Loucy (cell line): ENCODE measurements at regions not wholly inside any gene's neighbourhood (a gene's known extent, or its start where the extent isn't known, plus 50 kb on each side); places are given as distances from the start of the nearest gene placed in this dataset.

Source experiments
- EZH2phosphoT487 ChIP-seq: fragments of 200-600 bp; IDR thresholded peaks from 2 replicates; pipeline ENCODE4 v1.6.1; 2018; ENCODE audit warnings: antibody characterized with exemption, mild to moderate bottlenecking, moderate library complexity, borderline replicate concordance
- TF ChIP-seq, protein P1 (sequence below): fragments of 200-600 bp; sonication (generic); conservative IDR thresholded peaks from 2 replicates; pipeline ENCODE4 v1.5.1; 2014; ENCODE audit warnings: mild to moderate bottlenecking, antibody characterized with exemption, low read length

GRCh38 chr14:98665007-98665406, 607.0 kb downstream of the BCL11B start:
- TF ChIP-seq, protein P1, sequence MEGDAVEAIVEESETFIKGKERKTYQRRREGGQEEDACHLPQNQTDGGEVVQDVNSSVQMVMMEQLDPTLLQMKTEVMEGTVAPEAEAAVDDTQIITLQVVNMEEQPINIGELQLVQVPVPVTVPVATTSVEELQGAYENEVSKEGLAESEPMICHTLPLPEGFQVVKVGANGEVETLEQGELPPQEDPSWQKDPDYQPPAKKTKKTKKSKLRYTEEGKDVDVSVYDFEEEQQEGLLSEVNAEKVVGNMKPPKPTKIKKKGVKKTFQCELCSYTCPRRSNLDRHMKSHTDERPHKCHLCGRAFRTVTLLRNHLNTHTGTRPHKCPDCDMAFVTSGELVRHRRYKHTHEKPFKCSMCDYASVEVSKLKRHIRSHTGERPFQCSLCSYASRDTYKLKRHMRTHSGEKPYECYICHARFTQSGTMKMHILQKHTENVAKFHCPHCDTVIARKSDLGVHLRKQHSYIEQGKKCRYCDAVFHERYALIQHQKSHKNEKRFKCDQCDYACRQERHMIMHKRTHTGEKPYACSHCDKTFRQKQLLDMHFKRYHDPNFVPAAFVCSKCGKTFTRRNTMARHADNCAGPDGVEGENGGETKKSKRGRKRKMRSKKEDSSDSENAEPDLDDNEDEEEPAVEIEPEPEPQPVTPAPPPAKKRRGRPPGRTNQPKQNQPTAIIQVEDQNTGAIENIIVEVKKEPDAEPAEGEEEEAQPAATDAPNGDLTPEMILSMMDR = no peak
- TF ChIP-seq EZH2phosphoT487 = no peak
